Fibroblast of mammary gland (primary cell): ENCODE measurements at regions not wholly inside any gene's neighbourhood (a gene's known extent, or its start where the extent isn't known, plus 50 kb on each side); places are given as distances from the start of the nearest gene placed in this dataset.
A peak's percentile ranks its signal among the peaks of the same experiment; 100 is the strongest.

Experiments used
- DNase-seq: peaks from one replicate; pipeline ENCODE4 v3.0.0-alpha.2; 2010; ENCODE audit warnings: low read depth
- H3K4me3 ChIP-seq: 2 replicates; pipeline ENCODE4 v1.5.1; 2011; ENCODE audit warnings: low read depth, mild to moderate bottlenecking, low read length, moderate library complexity; ENCODE audit not compliant: control insufficient read depth
- CTCF ChIP-seq: conservative IDR thresholded peaks from 2 replicates; pipeline ENCODE4 v1.5.1; 2011; ENCODE audit warnings: low read depth, low read length, inconsistent platforms; ENCODE audit not compliant: control insufficient read depth, insufficient read depth

GRCh38 chr3:59116233-59116537, 66.4 kb upstream of the CFAP20DC start:
- no peak overlapping the region for H3K4me3 ChIP-seq
- no peak for DNase-seq
- TF ChIP-seq CTCF = no peak

GRCh38 chr3:59115364-59116232, 65.8 kb upstream of the CFAP20DC start:
- no peak for TF ChIP-seq CTCF
- no peak overlapping the region for H3K4me3 ChIP-seq
- DNase-seq = peak; percentile 14

GRCh38 chr3:59107856-59108815, 58.3 kb upstream of the CFAP20DC start:
- TF ChIP-seq CTCF = no peak
- peak; percentile 23 for DNase-seq
- H3K4me3 ChIP-seq = no peak overlapping the region

- no peak for DNase-seq
- H3K4me3 ChIP-seq = no peak overlapping the region
- no peak for TF ChIP-seq CTCF
These were observed 56.3 kb upstream of the CFAP20DC start for GRCh38 chr3:59106085-59106648.

DNA sequence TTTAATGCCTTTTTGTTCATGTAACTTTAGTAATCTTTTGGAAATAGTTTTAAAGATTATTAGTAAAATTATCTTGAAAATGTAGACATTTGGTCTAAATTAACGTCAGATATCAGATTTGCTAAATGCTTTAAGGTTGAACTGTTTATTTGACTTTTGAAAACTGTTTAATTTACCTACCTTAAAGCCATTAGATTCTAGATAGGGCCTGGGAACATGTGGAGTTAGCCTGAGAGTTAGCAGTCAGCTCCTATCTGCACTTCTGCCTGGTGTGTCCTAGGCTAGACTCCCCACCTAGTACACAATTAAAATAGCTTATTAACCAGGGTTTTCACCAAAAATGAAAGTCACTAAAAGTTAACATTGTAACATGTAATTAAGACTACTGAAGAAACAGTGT, 53.7 kb upstream of the CFAP20DC start:
- no peak overlapping the region for H3K4me3 ChIP-seq
- TF ChIP-seq CTCF = no peak
- DNase-seq = no peak

GRCh38 chr3:59101231-59101736, 51.5 kb upstream of the CFAP20DC start:
- H3K4me3 ChIP-seq = no peak overlapping the region
- no peak for TF ChIP-seq CTCF
- no peak for DNase-seq
